ENCODE measurements at regions not wholly inside any gene's neighbourhood (a gene's known extent, or its start where the extent isn't known, plus 50 kb on each side); places are given as distances from the start of the nearest gene placed in this dataset.

GRCh38 chr17:70254735-70255460 lies 85.6 kb downstream of the KCNJ2 start:
- TF ChIP-seq CTCF (conservative IDR thresholded peaks at IDR 0.05; ENCODE audit: low read depth, low read length) (no peak), EZH2 (IDR thresholded peaks at IDR 0.05; ENCODE audit: borderline replicate concordance, low read depth, low read length, poor library complexity, severe bottlenecking) (no peak)
